Karpas-422 (cell line): ENCODE measurements at regions not wholly inside any gene's neighbourhood (a gene's known extent, or its start where the extent isn't known, plus 50 kb on each side); places are given as distances from the start of the nearest gene placed in this dataset.
"Not testable (repeated sequence)": the region's sequence is repeated elsewhere in the genome, so short reads cannot be mapped to it uniquely, and the experiment has no call there.

Source experiments
- DNase-seq: peaks from one replicate; pipeline ENCODE4 v3.0.0-alpha.2; 2015
- H2AFZ ChIP-seq: fragments of 200-600 bp; sonication (generic); 2 replicates; pipeline ENCODE4 v1.6.1; 2014; ENCODE audit warnings: antibody characterized with exemption, low read length, mixed read lengths
- H3K27ac ChIP-seq: fragments of 200-600 bp; sonication (generic); 2 replicates; pipeline ENCODE4 v1.5.1; 2014; ENCODE audit warnings: mild to moderate bottlenecking, low read length, moderate library complexity
- H3K27me3 ChIP-seq: fragments of 200-600 bp; sonication (generic); 2 replicates; pipeline ENCODE4 v1.6.1; 2014; ENCODE audit warnings: low read length, mixed read lengths
- H3K36me3 ChIP-seq: fragments of 200-600 bp; sonication (generic); 2 replicates; pipeline ENCODE4 v1.6.1; 2014; ENCODE audit warnings: low read length, mixed read lengths; ENCODE audit not compliant: insufficient read depth
- H3K4me1 ChIP-seq: fragments of 200-600 bp; sonication (generic); 2 replicates; pipeline ENCODE4 v1.6.1; 2014; ENCODE audit warnings: mild to moderate bottlenecking, low read length, mixed read lengths
- H3K4me2 ChIP-seq: fragments of 200-600 bp; sonication (generic); 2 replicates; pipeline ENCODE4 v1.6.1; 2014; ENCODE audit warnings: low read length, low read depth, mild to moderate bottlenecking; ENCODE audit not compliant: poor library complexity, severe bottlenecking
- H3K4me3 ChIP-seq: fragments of 200-600 bp; sonication (generic); 2 replicates; pipeline ENCODE4 v1.5.1; 2014; ENCODE audit warnings: mild to moderate bottlenecking, antibody characterized with exemption, low read length, mixed read lengths
- H3K79me2 ChIP-seq: fragments of 200-600 bp; sonication (generic); 2 replicates; pipeline ENCODE4 v1.6.1; 2014; ENCODE audit warnings: mild to moderate bottlenecking, low read length, mixed read lengths
- H3K9ac ChIP-seq: fragments of 200-600 bp; sonication (generic); 2 replicates; pipeline ENCODE4 v1.6.0; 2014; ENCODE audit warnings: low read length
- H3K9me2 ChIP-seq: fragments of 200-600 bp; sonication (generic), shearing (Covaris generic); replicated peaks from 2 replicates; pipeline ENCODE4 v1.6.0; 2014; ENCODE audit warnings: mild to moderate bottlenecking, low read length, moderate library complexity; ENCODE audit not compliant: insufficient read depth
- H3K9me3 ChIP-seq: fragments of 300-700, 200-600 bp; sonication (generic); 2 replicates; pipeline ENCODE4 v1.6.1; 2014; ENCODE audit warnings: low read length, mixed read lengths
- H4K20me1 ChIP-seq: fragments of 200-600 bp; sonication (generic); 2 replicates; pipeline ENCODE4 v1.6.1; 2014; ENCODE audit warnings: mild to moderate bottlenecking, antibody characterized with exemption, low read length, low read depth; ENCODE audit not compliant: insufficient read depth

GRCh38 chr3:21235491-21235890, 515.5 kb downstream of the ZNF385D start:
- no peaks in the 10 kb centered on the region for H3K4me1 ChIP-seq
- DNase-seq = no peak
- no peak overlapping the region for H3K27ac ChIP-seq
- no peaks in the 10 kb centered on the region for H3K79me2 ChIP-seq
- no peaks in the 10 kb centered on the region for H3K9me2 ChIP-seq
- no peaks in the 10 kb centered on the region for H3K36me3 ChIP-seq
- no peaks in the 10 kb centered on the region for H4K20me1 ChIP-seq
- no peaks in the 10 kb centered on the region for H3K27me3 ChIP-seq
- H3K9me3 ChIP-seq = 0 out of 2 replicates have a peak, but pooled peaks cover 3% of the 10 kb centered on the region
- no peak overlapping the region for H3K9ac ChIP-seq
- H3K4me2 ChIP-seq = no peak overlapping the region
- H2AFZ ChIP-seq = no peak overlapping the region
- no peak overlapping the region for H3K4me3 ChIP-seq

GRCh38 chr3:21234933-21235332, 516.1 kb downstream of the ZNF385D start:
- H2AFZ ChIP-seq = no peak overlapping the region
- no peak overlapping the region for H3K9ac ChIP-seq
- no peaks in the 10 kb centered on the region for H3K79me2 ChIP-seq
- H3K4me2 ChIP-seq = no peak overlapping the region
- no peak overlapping the region for H3K27ac ChIP-seq
- no peaks in the 10 kb centered on the region for H3K36me3 ChIP-seq
- H3K4me1 ChIP-seq = no peaks in the 10 kb centered on the region
- H3K27me3 ChIP-seq = no peaks in the 10 kb centered on the region
- H4K20me1 ChIP-seq = no peaks in the 10 kb centered on the region
- no peaks in the 10 kb centered on the region for H3K9me2 ChIP-seq
- no peak for DNase-seq
- no peak overlapping the region for H3K4me3 ChIP-seq
- H3K9me3 ChIP-seq = 0 out of 2 replicates have a peak, but pooled peaks cover 3% of the 10 kb centered on the region

GRCh38 chr3:21229426-21230135, 521.4 kb downstream of the ZNF385D start:
- Histone ChIP-seq H3K9ac (no peak overlapping the region), H3K9me2 (no peaks in the 10 kb centered on the region), H2AFZ (no peak overlapping the region), H3K4me2 (no peak overlapping the region), H3K79me2 (no peaks in the 10 kb centered on the region), H3K4me3 (no peak overlapping the region), H3K4me1 (no peaks in the 10 kb centered on the region), H4K20me1 (no peaks in the 10 kb centered on the region), H3K9me3 (peaks cover 13% of the 10 kb centered on the region; the same call in 1 of the 2 replicates), H3K36me3 (no peaks in the 10 kb centered on the region), H3K27ac (no peak overlapping the region), H3K27me3 (no peaks in the 10 kb centered on the region)
- DNase-seq = no peak

- no peaks in the 10 kb centered on the region for H3K79me2 ChIP-seq
- H4K20me1 ChIP-seq = no peaks in the 10 kb centered on the region
- no peaks in the 10 kb centered on the region for H3K36me3 ChIP-seq
- H2AFZ ChIP-seq = no peak overlapping the region
- H3K27ac ChIP-seq = no peak overlapping the region
- H3K4me3 ChIP-seq = no peak overlapping the region
- H3K9ac ChIP-seq = no peak overlapping the region
- H3K9me2 ChIP-seq = no peaks in the 10 kb centered on the region
- H3K4me2 ChIP-seq = no peak overlapping the region
- no peak for DNase-seq
- H3K27me3 ChIP-seq = no peaks in the 10 kb centered on the region
- H3K4me1 ChIP-seq = no peaks in the 10 kb centered on the region
- peaks cover 16% of the 10 kb centered on the region; the same call in 1 of the 2 replicates for H3K9me3 ChIP-seq
Measured at GRCh38 chr3:21226086-21226485, 524.9 kb downstream of the ZNF385D start.

GRCh38 chr3:21220944-21221343, 530.1 kb downstream of the ZNF385D start:
- H3K79me2 ChIP-seq = no peaks in the 10 kb centered on the region
- H3K4me1 ChIP-seq = no peaks in the 10 kb centered on the region
- no peaks in the 10 kb centered on the region for H3K9me2 ChIP-seq
- no peak overlapping the region for H3K4me3 ChIP-seq
- no peak overlapping the region for H3K9ac ChIP-seq
- H3K27ac ChIP-seq = no peak overlapping the region
- no peaks in the 10 kb centered on the region for H3K36me3 ChIP-seq
- no peak for DNase-seq
- H2AFZ ChIP-seq = no peak overlapping the region
- H4K20me1 ChIP-seq = no peaks in the 10 kb centered on the region
- peaks cover 28% of the 10 kb centered on the region for H3K9me3 ChIP-seq
- H3K4me2 ChIP-seq = no peak overlapping the region
- H3K27me3 ChIP-seq = no peaks in the 10 kb centered on the region

- DNase-seq = peak; percentile 49
- Histone ChIP-seq H3K9ac (no peak overlapping the region), H3K9me3 (peaks cover 26% of the 10 kb centered on the region), H3K4me2 (no peak overlapping the region), H3K79me2 (no peaks in the 10 kb centered on the region), H3K27me3 (no peaks in the 10 kb centered on the region), H3K4me3 (no peak overlapping the region), H3K4me1 (no peaks in the 10 kb centered on the region), H3K9me2 (no peaks in the 10 kb centered on the region), H3K27ac (no peak overlapping the region), H2AFZ (no peak overlapping the region), H4K20me1 (no peaks in the 10 kb centered on the region), H3K36me3 (no peaks in the 10 kb centered on the region)
Measured at GRCh38 chr3:21216598-21216997, 534.4 kb downstream of the ZNF385D start.

- H3K4me3 ChIP-seq, H3K4me1 ChIP-seq, H3K36me3 ChIP-seq, DNase-seq, H3K27ac ChIP-seq, H3K9ac ChIP-seq, H3K27me3 ChIP-seq, H3K4me2 ChIP-seq, H2AFZ ChIP-seq, H3K9me2 ChIP-seq, H4K20me1 ChIP-seq, H3K79me2 ChIP-seq: not testable (repeated sequence)
- peaks cover 21% of the 10 kb centered on the region for H3K9me3 ChIP-seq
Measured at GRCh38 chr3:21204122-21204521, 546.9 kb downstream of the ZNF385D start.

GRCh38 chr3:21195203-21195602, 555.8 kb downstream of the ZNF385D start:
- H3K4me1 ChIP-seq = no peaks in the 10 kb centered on the region
- H3K27me3 ChIP-seq = no peaks in the 10 kb centered on the region
- no peaks in the 10 kb centered on the region for H3K9me2 ChIP-seq
- H3K79me2 ChIP-seq = no peaks in the 10 kb centered on the region
- H3K9me3 ChIP-seq = peaks cover 5% of the 10 kb centered on the region; the same call in 1 of the 2 replicates
- no peak overlapping the region for H3K4me2 ChIP-seq
- no peaks in the 10 kb centered on the region for H4K20me1 ChIP-seq
- H3K9ac ChIP-seq = no peak overlapping the region
- no peaks in the 10 kb centered on the region for H3K36me3 ChIP-seq
- H3K27ac ChIP-seq = no peak overlapping the region
- H2AFZ ChIP-seq = no peak overlapping the region
- no peak overlapping the region for H3K4me3 ChIP-seq
- DNase-seq = no peak
